ENCODE measurements at regions not wholly inside any gene's neighbourhood (a gene's known extent, or its start where the extent isn't known, plus 50 kb on each side); places are given as distances from the start of the nearest gene placed in this dataset.

DNA sequence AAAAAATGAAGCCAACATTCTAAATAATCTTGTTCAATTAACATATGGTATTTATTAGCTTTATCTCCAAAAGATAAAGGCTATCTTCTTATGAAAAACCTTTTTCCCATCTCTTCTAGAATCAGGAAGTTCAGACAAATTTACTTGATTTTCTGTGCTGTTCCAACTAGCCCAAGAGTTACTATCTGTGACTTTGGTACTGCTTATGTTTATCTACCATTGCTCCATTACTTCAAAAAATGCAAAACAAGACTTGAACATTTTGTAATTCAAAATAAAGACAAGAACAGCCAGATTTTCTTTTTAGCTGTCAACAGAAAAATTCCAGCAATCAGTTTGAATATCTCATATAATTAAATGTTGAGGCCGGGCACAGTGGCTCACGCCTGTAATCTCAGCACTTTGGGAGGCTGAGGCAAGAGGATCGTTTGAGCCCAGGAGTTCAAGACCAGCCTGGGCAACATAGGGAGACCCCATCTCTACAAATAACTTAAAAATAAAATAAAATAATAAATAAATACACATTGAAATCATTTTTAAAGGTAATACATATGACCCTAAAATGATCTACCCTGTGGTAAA is 188.5 kb downstream of the LTN1 start:
- no peaks in the 10 kb centered on the region for H3F3A ChIP-seq (ENCODE audit: low read depth)
- H3K4me3 ChIP-seq (ENCODE audit: low read length, poor library complexity, severe bottlenecking) = no peak overlapping the region
- no peaks in the 10 kb centered on the region for H3K4me1 ChIP-seq (ENCODE audit: insufficient read depth, low read length, poor library complexity, severe bottlenecking)
- H2AFZ ChIP-seq (ENCODE audit: low read length) = no peak overlapping the region
- H4K20me1 ChIP-seq (ENCODE audit: insufficient read depth, low read length, poor library complexity, severe bottlenecking) = no peaks in the 10 kb centered on the region
- H3K79me2 ChIP-seq (ENCODE audit: insufficient read depth, low read length) = no peaks in the 10 kb centered on the region
- no peaks in the 10 kb centered on the region for H3K9me3 ChIP-seq (ENCODE audit: insufficient read depth, low read depth, low read length)
- H3K9me2 ChIP-seq (replicated peaks; ENCODE audit: low read depth, low read length) = no peaks in the 10 kb centered on the region
- no peak overlapping the region for H3K4me2 ChIP-seq (ENCODE audit: low read depth, low read length, poor library complexity, severe bottlenecking)
- no peaks in the 10 kb centered on the region for H3K36me3 ChIP-seq (ENCODE audit: insufficient read depth, low read length)
- no peak for TF ChIP-seq EZH2phosphoT487 (IDR thresholded peaks at IDR 0.05; ENCODE audit: borderline replicate concordance)
- TF ChIP-seq, protein P1, sequence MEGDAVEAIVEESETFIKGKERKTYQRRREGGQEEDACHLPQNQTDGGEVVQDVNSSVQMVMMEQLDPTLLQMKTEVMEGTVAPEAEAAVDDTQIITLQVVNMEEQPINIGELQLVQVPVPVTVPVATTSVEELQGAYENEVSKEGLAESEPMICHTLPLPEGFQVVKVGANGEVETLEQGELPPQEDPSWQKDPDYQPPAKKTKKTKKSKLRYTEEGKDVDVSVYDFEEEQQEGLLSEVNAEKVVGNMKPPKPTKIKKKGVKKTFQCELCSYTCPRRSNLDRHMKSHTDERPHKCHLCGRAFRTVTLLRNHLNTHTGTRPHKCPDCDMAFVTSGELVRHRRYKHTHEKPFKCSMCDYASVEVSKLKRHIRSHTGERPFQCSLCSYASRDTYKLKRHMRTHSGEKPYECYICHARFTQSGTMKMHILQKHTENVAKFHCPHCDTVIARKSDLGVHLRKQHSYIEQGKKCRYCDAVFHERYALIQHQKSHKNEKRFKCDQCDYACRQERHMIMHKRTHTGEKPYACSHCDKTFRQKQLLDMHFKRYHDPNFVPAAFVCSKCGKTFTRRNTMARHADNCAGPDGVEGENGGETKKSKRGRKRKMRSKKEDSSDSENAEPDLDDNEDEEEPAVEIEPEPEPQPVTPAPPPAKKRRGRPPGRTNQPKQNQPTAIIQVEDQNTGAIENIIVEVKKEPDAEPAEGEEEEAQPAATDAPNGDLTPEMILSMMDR (conservative IDR thresholded peaks at IDR 0.05; ENCODE audit: low read length) = no peak
- no peak overlapping the region for H3K9ac ChIP-seq (ENCODE audit: low read depth, low read length, poor library complexity, severe bottlenecking)
- H3K27me3 ChIP-seq (ENCODE audit: insufficient read depth, low read length, poor library complexity, severe bottlenecking) = no peaks in the 10 kb centered on the region

DNA sequence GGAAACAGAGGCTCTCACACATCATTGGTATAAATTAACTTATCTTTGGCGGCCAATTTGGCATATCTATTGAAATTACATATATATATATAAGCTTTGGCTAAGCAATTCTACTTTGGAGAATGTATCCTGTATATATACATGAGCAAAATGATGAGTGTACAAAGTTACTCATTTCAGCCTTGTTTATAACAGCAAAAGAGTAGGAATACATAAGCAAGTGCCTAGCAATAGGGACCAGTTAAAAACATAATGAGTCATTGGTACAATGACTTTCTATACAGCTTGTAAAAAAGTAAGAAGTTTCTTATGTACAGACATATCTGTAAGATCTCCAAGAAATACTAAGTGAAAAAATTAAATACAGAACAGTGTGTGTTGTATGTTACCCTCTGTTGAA is 190.8 kb downstream of the LTN1 start:
- 0 out of 2 replicates have a peak, but pooled peaks cover 3% of the 10 kb centered on the region for H3K9me3 ChIP-seq (ENCODE audit: insufficient read depth, low read depth, low read length)
- no peaks in the 10 kb centered on the region for H3K36me3 ChIP-seq (ENCODE audit: insufficient read depth, low read length)
- H3K4me2 ChIP-seq (ENCODE audit: low read depth, low read length, poor library complexity, severe bottlenecking) = no peak overlapping the region
- H4K20me1 ChIP-seq (ENCODE audit: insufficient read depth, low read length, poor library complexity, severe bottlenecking) = no peaks in the 10 kb centered on the region
- H3K4me3 ChIP-seq (ENCODE audit: low read length, poor library complexity, severe bottlenecking) = no peak overlapping the region
- TF ChIP-seq, protein P1 (conservative IDR thresholded peaks at IDR 0.05; ENCODE audit: low read length) = no peak
- TF ChIP-seq EZH2phosphoT487 (IDR thresholded peaks at IDR 0.05; ENCODE audit: borderline replicate concordance) = no peak
- H3K79me2 ChIP-seq (ENCODE audit: insufficient read depth, low read length) = no peaks in the 10 kb centered on the region
- no peaks in the 10 kb centered on the region for H3K9me2 ChIP-seq (replicated peaks; ENCODE audit: low read depth, low read length)
- H3K9ac ChIP-seq (ENCODE audit: low read depth, low read length, poor library complexity, severe bottlenecking) = no peak overlapping the region
- no peak overlapping the region for H2AFZ ChIP-seq (ENCODE audit: low read length)
- H3F3A ChIP-seq (ENCODE audit: low read depth) = no peaks in the 10 kb centered on the region
- no peaks in the 10 kb centered on the region for H3K4me1 ChIP-seq (ENCODE audit: insufficient read depth, low read length, poor library complexity, severe bottlenecking)
- H3K27me3 ChIP-seq (ENCODE audit: insufficient read depth, low read length, poor library complexity, severe bottlenecking) = no peaks in the 10 kb centered on the region

GRCh38 chr21:28799926-28800325 is 192.8 kb downstream of the LTN1 start:
- no peaks in the 10 kb centered on the region for H3K9me2 ChIP-seq (replicated peaks; ENCODE audit: low read depth, low read length)
- no peaks in the 10 kb centered on the region for H3K4me1 ChIP-seq (ENCODE audit: insufficient read depth, low read length, poor library complexity, severe bottlenecking)
- H3K4me3 ChIP-seq (ENCODE audit: low read length, poor library complexity, severe bottlenecking) = no peak overlapping the region
- 0 out of 2 replicates have a peak, but pooled peaks cover 3% of the 10 kb centered on the region for H3K9me3 ChIP-seq (ENCODE audit: insufficient read depth, low read depth, low read length)
- H4K20me1 ChIP-seq (ENCODE audit: insufficient read depth, low read length, poor library complexity, severe bottlenecking) = no peaks in the 10 kb centered on the region
- H3K4me2 ChIP-seq (ENCODE audit: low read depth, low read length, poor library complexity, severe bottlenecking) = no peak overlapping the region
- H3K79me2 ChIP-seq (ENCODE audit: insufficient read depth, low read length) = no peaks in the 10 kb centered on the region
- TF ChIP-seq, protein P1 (conservative IDR thresholded peaks at IDR 0.05; ENCODE audit: low read length) = no peak
- no peak for TF ChIP-seq EZH2phosphoT487 (IDR thresholded peaks at IDR 0.05; ENCODE audit: borderline replicate concordance)
- H3K36me3 ChIP-seq (ENCODE audit: insufficient read depth, low read length) = no peaks in the 10 kb centered on the region
- no peaks in the 10 kb centered on the region for H3K27me3 ChIP-seq (ENCODE audit: insufficient read depth, low read length, poor library complexity, severe bottlenecking)
- no peak overlapping the region for H3K9ac ChIP-seq (ENCODE audit: low read depth, low read length, poor library complexity, severe bottlenecking)
- no peaks in the 10 kb centered on the region for H3F3A ChIP-seq (ENCODE audit: low read depth)
- no peak overlapping the region for H2AFZ ChIP-seq (ENCODE audit: low read length)

Measured in Loucy (cell line).